Skeletal muscle satellite cell (primary cell): ENCODE measurements at regions not wholly inside any gene's neighbourhood (a gene's known extent, or its start where the extent isn't known, plus 50 kb on each side); places are given as distances from the start of the nearest gene placed in this dataset.
"Not testable (repeated sequence)": the region's sequence is repeated elsewhere in the genome, so short reads cannot be mapped to it uniquely, and the experiment has no call there.

ENCODE experiments used
- H3K27me3 ChIP-seq: 2 replicates; pipeline ENCODE4 v1.7.0; 2013; ENCODE audit warnings: low read length; ENCODE audit not compliant: control insufficient read depth, insufficient read depth
- H3K36me3 ChIP-seq: 2 replicates; pipeline ENCODE4 v1.7.0; 2013; ENCODE audit warnings: mild to moderate bottlenecking, control low read depth, low read length; ENCODE audit not compliant: insufficient read depth
- H3K4me1 ChIP-seq: 2 replicates; pipeline ENCODE4 v1.7.0; 2013; ENCODE audit warnings: low read length; ENCODE audit not compliant: control insufficient read depth, insufficient read depth
- H3K4me2 ChIP-seq: 2 replicates; pipeline ENCODE4 v1.7.0; 2013; ENCODE audit warnings: mild to moderate bottlenecking, low read length
- H3K4me3 ChIP-seq: 2 replicates; pipeline ENCODE4 v1.7.0; 2013; ENCODE audit warnings: low read length
- H3K9ac ChIP-seq: 2 replicates; pipeline ENCODE4 v1.7.0; 2013; ENCODE audit warnings: mild to moderate bottlenecking, low read depth, low read length, moderate library complexity
- H3K9me3 ChIP-seq: replicated peaks from 2 replicates; pipeline ENCODE4 v1.7.0; 2013; ENCODE audit warnings: mild to moderate bottlenecking, control low read depth, low read length

DNA sequence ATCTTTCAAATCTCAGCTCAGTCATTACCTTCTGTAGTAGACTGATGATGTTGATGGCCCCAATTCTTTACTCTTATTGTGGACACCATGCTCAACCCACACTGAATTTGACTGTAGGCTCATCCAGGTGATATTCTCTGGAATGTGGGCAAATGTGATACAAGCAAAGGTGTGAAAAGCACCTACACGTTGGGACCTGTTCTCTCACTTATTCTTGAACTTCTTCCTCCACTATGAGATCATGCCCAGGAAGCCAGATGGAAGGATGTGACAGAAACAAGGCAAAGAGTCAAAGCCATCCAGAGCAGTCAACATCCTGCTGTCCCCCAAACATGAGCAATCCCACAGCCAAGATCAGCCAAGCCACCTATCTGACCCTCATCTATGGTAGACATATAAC, 471.2 kb upstream of the UBE2E2 start:
- Histone ChIP-seq H3K4me1 (no peaks in the 10 kb centered on the region), H3K36me3 (no peaks in the 10 kb centered on the region)

DNA sequence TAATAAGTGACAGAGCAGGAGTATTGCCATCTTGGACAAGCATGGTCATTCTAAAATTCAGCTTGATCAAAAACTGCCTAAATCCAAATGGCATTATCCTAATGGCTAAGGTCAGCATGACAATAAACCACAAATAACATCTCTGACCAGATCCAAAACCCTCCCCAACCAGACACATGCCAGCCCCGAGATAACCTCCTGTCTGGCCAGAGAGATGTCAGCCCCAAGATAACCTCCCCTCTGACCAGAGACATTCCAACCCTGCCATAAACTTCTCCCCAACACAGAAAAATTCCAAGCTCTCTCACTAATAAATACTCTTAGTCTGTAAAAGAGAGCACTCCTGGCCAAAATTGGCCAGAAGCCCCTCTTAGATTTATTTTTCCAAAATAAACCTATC, 470.5 kb upstream of the UBE2E2 start:
- H3K9ac ChIP-seq = no peak overlapping the region
- H3K4me1 ChIP-seq = no peaks in the 10 kb centered on the region
- no peaks in the 10 kb centered on the region for H3K36me3 ChIP-seq
- H3K4me2 ChIP-seq = no peak overlapping the region
- no peak overlapping the region for H3K4me3 ChIP-seq
- peaks cover 10% of the 10 kb centered on the region for H3K27me3 ChIP-seq
- no peaks in the 10 kb centered on the region for H3K9me3 ChIP-seq

More for the DNA sequence above, 471.2 kb upstream of the UBE2E2 start:
- H3K4me2 ChIP-seq = no peak overlapping the region
- H3K9me3 ChIP-seq = no peaks in the 10 kb centered on the region
- H3K27me3 ChIP-seq = peaks cover 10% of the 10 kb centered on the region
- no peak overlapping the region for H3K9ac ChIP-seq
- no peak overlapping the region for H3K4me3 ChIP-seq

DNA sequence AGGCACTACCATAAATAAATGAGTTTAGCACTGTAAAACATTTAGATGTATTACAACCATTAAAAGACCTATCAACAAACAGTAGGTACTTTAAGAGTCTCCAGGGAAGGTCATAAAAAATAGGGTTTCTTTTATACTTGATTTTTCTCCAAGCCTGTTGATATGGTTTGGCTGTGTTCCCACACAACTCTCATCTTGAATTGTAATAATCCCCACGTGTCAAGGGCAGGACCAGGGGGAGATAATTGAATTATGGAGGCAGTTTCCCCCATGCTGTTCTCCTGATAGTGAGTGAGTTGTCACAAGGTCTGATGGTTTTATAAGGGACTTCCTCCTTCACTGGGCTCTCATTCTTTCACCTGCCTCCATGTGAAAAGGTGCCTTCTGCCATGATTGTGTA, 468.9 kb upstream of the UBE2E2 start:
- Histone ChIP-seq H3K27me3 (peaks cover 10% of the 10 kb centered on the region), H3K4me3 (no peak overlapping the region), H3K4me1 (no peaks in the 10 kb centered on the region), H3K36me3 (no peaks in the 10 kb centered on the region), H3K9ac (no peak overlapping the region), H3K9me3 (no peaks in the 10 kb centered on the region), H3K4me2 (no peak overlapping the region)

- H3K4me1 ChIP-seq = no peaks in the 10 kb centered on the region
- H3K36me3 ChIP-seq = no peaks in the 10 kb centered on the region
- no peak overlapping the region for H3K9ac ChIP-seq
- no peak overlapping the region for H3K4me2 ChIP-seq
- peaks cover 10% of the 10 kb centered on the region for H3K27me3 ChIP-seq
- no peaks in the 10 kb centered on the region for H3K9me3 ChIP-seq
- no peak overlapping the region for H3K4me3 ChIP-seq
These were observed 468.4 kb upstream of the UBE2E2 start for GRCh38 chr3:22734756-22735155.

- H3K36me3 ChIP-seq = no peaks in the 10 kb centered on the region
- no peak overlapping the region for H3K4me3 ChIP-seq
- no peak overlapping the region for H3K9ac ChIP-seq
- H3K4me1 ChIP-seq = no peaks in the 10 kb centered on the region
- peaks cover 10% of the 10 kb centered on the region for H3K27me3 ChIP-seq
- H3K4me2 ChIP-seq = no peak overlapping the region
- no peaks in the 10 kb centered on the region for H3K9me3 ChIP-seq
These were observed 467.8 kb upstream of the UBE2E2 start for GRCh38 chr3:22735373-22735772.

DNA sequence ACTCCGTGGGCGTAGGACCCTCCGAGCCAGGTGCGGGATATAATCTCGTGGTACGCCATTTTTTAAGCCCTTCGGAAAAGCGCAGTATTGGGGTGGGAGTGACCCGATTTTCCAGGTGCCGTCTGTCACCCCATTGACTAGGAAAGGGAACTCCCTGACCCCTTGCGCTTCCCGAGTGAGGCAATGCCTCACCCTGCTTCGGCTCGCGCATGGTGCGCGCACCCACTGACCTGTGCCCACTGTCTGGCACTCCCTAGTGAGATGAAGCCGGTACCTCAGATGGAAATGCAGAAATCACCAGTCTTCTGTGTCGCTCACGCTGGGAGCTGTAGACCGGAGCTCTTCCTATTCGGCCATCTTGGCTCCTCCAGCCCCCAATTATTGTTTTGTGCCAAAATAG, 459.7 kb upstream of the UBE2E2 start:
- not testable (repeated sequence) for H3K9ac ChIP-seq, H3K4me1 ChIP-seq, H3K9me3 ChIP-seq, H3K4me2 ChIP-seq, H3K36me3 ChIP-seq, H3K27me3 ChIP-seq, H3K4me3 ChIP-seq

- H3K4me1 ChIP-seq = no peaks in the 10 kb centered on the region
- no peak overlapping the region for H3K4me2 ChIP-seq
- H3K4me3 ChIP-seq = no peak overlapping the region
- H3K27me3 ChIP-seq = no peaks in the 10 kb centered on the region
- no peaks in the 10 kb centered on the region for H3K36me3 ChIP-seq
- no peak overlapping the region for H3K9ac ChIP-seq
- no peaks in the 10 kb centered on the region for H3K9me3 ChIP-seq
These were observed 457.8 kb upstream of the UBE2E2 start for GRCh38 chr3:22745321-22745720.

DNA sequence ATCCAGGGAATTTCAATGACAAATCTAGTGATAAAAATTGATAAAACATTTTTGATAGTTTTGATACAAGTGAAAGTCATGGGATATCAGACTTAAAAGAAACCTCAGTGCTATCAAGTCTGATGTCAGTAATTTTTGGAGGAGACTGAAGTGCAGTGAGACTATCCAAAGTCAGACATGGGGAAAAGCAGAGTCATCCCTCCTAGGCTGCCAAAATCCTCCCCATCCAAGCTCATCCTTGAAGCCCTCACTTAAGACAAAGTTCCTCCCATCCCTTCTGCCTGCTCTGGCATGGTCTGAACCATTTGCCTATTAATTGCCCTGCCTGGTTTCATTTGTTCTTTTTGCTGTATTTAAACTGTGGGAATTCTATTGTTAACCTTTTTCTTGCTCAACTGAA, 456.9 kb upstream of the UBE2E2 start:
- H3K9me3 ChIP-seq = no peaks in the 10 kb centered on the region
- H3K4me2 ChIP-seq = no peak overlapping the region
- no peaks in the 10 kb centered on the region for H3K36me3 ChIP-seq
- H3K9ac ChIP-seq = no peak overlapping the region
- H3K4me1 ChIP-seq = no peaks in the 10 kb centered on the region
- H3K27me3 ChIP-seq = no peaks in the 10 kb centered on the region
- no peak overlapping the region for H3K4me3 ChIP-seq

DNA sequence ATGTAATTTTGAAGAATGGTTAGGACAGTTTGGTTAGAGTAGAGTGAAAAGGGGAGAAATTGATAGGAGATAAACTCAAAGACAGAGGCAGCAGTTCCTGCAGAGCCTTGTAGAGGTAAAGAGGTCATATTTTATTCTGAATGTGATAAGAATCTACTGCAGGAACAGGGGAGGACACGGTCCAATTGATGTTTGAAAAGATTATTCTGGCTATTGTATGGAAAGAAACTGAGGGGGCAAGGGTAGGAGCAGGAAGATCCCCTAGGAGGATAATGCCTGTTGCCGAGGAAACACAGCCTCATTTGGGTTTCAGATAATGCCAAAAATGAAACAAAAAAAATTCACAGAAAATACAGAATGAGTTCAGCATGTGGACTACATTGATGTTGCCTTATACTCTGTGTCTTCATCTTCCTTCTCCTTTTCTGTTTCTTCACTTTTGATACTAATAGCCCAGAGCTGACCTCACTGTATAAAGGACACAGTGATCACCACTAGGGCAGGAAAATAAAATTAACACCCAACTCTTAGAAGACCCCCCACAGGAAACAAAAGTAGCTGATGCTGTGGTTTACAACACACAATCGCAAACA, 454.6 kb upstream of the UBE2E2 start:
- H3K4me2 ChIP-seq = no peak overlapping the region
- no peaks in the 10 kb centered on the region for H3K9me3 ChIP-seq
- no peak overlapping the region for H3K9ac ChIP-seq
- no peaks in the 10 kb centered on the region for H3K27me3 ChIP-seq
- H3K36me3 ChIP-seq = no peaks in the 10 kb centered on the region
- H3K4me3 ChIP-seq = no peak overlapping the region
- H3K4me1 ChIP-seq = no peaks in the 10 kb centered on the region

- Histone ChIP-seq H3K27me3 (no peaks in the 10 kb centered on the region), H3K4me1 (no peaks in the 10 kb centered on the region), H3K9me3 (no peaks in the 10 kb centered on the region), H3K9ac (no peak overlapping the region), H3K4me2 (no peak overlapping the region), H3K4me3 (no peak overlapping the region), H3K36me3 (no peaks in the 10 kb centered on the region)
These were observed 443.4 kb upstream of the UBE2E2 start for GRCh38 chr3:22759636-22760310.

DNA sequence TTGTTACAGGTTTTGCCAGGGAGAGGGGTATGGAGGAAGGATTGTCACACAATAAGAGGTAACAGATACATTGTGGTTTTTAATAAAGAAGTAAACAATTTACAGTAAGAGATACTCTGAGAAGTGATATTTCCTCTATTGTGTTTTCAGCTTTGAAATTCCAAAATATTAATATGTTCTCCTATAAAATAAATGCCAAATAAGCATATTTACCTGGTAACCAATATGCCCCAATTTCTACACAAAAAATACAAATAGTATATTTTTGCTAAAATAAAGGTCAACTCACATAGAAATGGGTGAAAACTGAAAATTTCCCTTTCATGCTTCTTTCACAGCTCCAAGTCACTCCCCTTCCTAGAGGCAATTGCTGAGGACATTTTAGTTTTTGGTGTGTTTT, 437.4 kb upstream of the UBE2E2 start:
- Histone ChIP-seq H3K9me3 (no peaks in the 10 kb centered on the region), H3K36me3 (no peaks in the 10 kb centered on the region), H3K4me2 (no peak overlapping the region), H3K27me3 (no peaks in the 10 kb centered on the region), H3K9ac (no peak overlapping the region), H3K4me1 (no peaks in the 10 kb centered on the region), H3K4me3 (no peak overlapping the region)

DNA sequence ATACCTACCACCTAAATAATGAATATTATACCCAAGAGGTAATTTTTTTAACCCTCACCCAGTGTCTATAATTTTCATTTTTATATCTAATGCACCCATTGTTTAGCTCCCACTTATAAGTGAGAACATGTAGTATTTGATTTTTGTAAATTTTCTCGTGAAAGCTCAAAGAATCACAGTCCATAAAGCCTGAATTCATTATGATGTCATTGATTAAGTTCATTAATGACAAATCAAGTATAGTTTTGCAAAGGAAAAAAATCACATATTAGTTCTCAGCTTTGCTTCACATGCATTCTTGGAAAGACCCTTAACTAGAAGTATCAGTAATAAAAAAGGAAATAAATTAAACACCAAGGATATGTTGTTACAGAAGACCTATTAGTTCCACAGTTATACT, 425.3 kb upstream of the UBE2E2 start:
- Histone ChIP-seq H3K4me2 (no peak overlapping the region), H3K36me3 (no peaks in the 10 kb centered on the region), H3K9me3 (no peaks in the 10 kb centered on the region), H3K4me3 (no peak overlapping the region), H3K9ac (no peak overlapping the region), H3K27me3 (no peaks in the 10 kb centered on the region), H3K4me1 (no peaks in the 10 kb centered on the region)
